A549 (cell line): ENCODE measurements at regions not wholly inside any gene's neighbourhood (a gene's known extent, or its start where the extent isn't known, plus 50 kb on each side); places are given as distances from the start of the nearest gene placed in this dataset.
A peak's percentile ranks its signal among the peaks of the same experiment; 100 is the strongest.

Experiments used
- ATAC-seq, 2 experiments: fragments of 200-7000 bp in 1 of 2; fragments of >200 bp in 1 of 2; cut with Nextera tagmentation in 1 of 2; cut with Tn5 transposase in 1 of 2; 3 replicates each; pipeline versions ENCODE4 v1.8.0 to v1.9.1; 2018 to 2020; ENCODE audit warnings: mild to moderate bottlenecking in 1 of 2, moderate library complexity in 1 of 2
- CTCF ChIA-PET: fragments of 300-600 bp; sonication (Branson Sonifier 250); formaldehyde crosslinking; extraction: SDS; loops from one replicate; lab custom pipeline; 2021; ENCODE audit warnings: antibody characterized with exemption, inconsistent platforms; lab: Yijun Ruan, JAX
- POLR2A ChIA-PET: fragments of 350-600 bp; formaldehyde crosslinking; extraction: SDS; loops from one replicate; lab custom pipeline; 2021; ENCODE audit warnings: antibody characterized with exemption, inconsistent platforms; lab: Yijun Ruan, JAX
- DNase-seq, 2 experiments: peaks; one replicate each; pipeline versions ENCODE4 v3.0.0 to v3.0.0-alpha.2; 2011 to 2016; ENCODE audit warnings: low read depth in 1 of 2, low spot score in 1 of 2
- FAIRE-seq: peaks from 2 replicates; lab custom pipeline; 2011; peaks lifted over from hg19 to GRCh38; lab: Jason Lieb, UNC
- H3K27ac ChIP-seq, 2 experiments: fragments of >200 bp; sonication (Bioruptor Twin); formaldehyde crosslinking; 3 replicates each; pipeline ENCODE4 v1.5.1; 2016 to 2017
- H3K4me1 ChIP-seq: fragments of >200 bp; sonication (Bioruptor Twin); formaldehyde crosslinking; 3 replicates; pipeline ENCODE4 v1.6.1; 2016
- H3K4me2 ChIP-seq: fragments of >200 bp; sonication (Bioruptor Twin); formaldehyde crosslinking; 3 replicates; pipeline ENCODE4 v1.6.1; 2016
- H3K4me3 ChIP-seq: fragments of >200 bp; sonication (Bioruptor Twin); formaldehyde crosslinking; 3 replicates; pipeline ENCODE4 v1.5.1; 2016
- H3K9me3 ChIP-seq: fragments of >200 bp; sonication (Bioruptor Twin); formaldehyde crosslinking; 3 replicates; pipeline ENCODE4 v1.6.1; 2016
- BHLHE40 ChIP-seq: IDR thresholded peaks from 2 replicates; pipeline ENCODE4 v1.6.1; 2012; ENCODE audit warnings: low read depth, low read length, inconsistent platforms
- CBX2 ChIP-seq: fragments of 200-600 bp; sonication (generic); IDR thresholded peaks from 2 replicates; pipeline ENCODE4 v1.6.1; 2016; ENCODE audit warnings: low read depth, mild to moderate bottlenecking, borderline replicate concordance
- CBX8 ChIP-seq: fragments of 200-600 bp; sonication (generic); IDR thresholded peaks from 2 replicates; pipeline ENCODE4 v1.6.1; 2016
- CEBPB ChIP-seq, 2 experiments: fragments of >200 bp in 1 of 2; sonication (Bioruptor Twin) in 1 of 2; formaldehyde crosslinking in 1 of 2; IDR thresholded peaks; 2 replicates each; pipeline ENCODE4 v1.6.1; 2012 to 2016
- EHF ChIP-seq: fragments of 250-450 bp; sonication (Bioruptor Pico); IDR thresholded peaks from 2 replicates; pipeline ENCODE4 v1.5.0; 2020; ENCODE audit warnings: mild to moderate bottlenecking
- EP300 ChIP-seq, 2 experiments: fragments of >200 bp; sonication (Bioruptor Twin); formaldehyde crosslinking; IDR thresholded peaks; 2 replicates in 1 of 2; 3 replicates in 1 of 2; pipeline ENCODE4 v1.6.1; 2016 to 2017
- FOSB ChIP-seq: fragments of 250-450 bp; sonication (Bioruptor Pico); IDR thresholded peaks from 2 replicates; pipeline ENCODE4 v1.5.0; 2020; ENCODE audit warnings: mild to moderate bottlenecking, moderate library complexity
- FOSL2 ChIP-seq, 2 experiments: fragments of 450-650 bp in 1 of 2; fragments of >200 bp in 1 of 2; sonication (Bioruptor Twin) in 1 of 2; formaldehyde crosslinking; IDR thresholded peaks; 2 replicates each; pipeline versions ENCODE4 v1.5.0 to v1.6.1; 2016 to 2020; ENCODE audit warnings: mild to moderate bottlenecking in 1 of 2, moderate library complexity in 1 of 2
- HDAC2 ChIP-seq: fragments of 200-600 bp; sonication (generic); IDR thresholded peaks from 2 replicates; pipeline ENCODE4 v1.6.1; 2016
- HOXA7 ChIP-seq: fragments of 250-450 bp; sonication (Bioruptor Pico); IDR thresholded peaks from 2 replicates; pipeline ENCODE4 v1.5.0; 2020; ENCODE audit warnings: mild to moderate bottlenecking, moderate library complexity
- HOXB13 ChIP-seq: fragments of 250-450 bp; sonication (Bioruptor Pico); IDR thresholded peaks from 2 replicates; pipeline ENCODE4 v1.5.0; 2020; ENCODE audit warnings: low read depth, mild to moderate bottlenecking, moderate library complexity
- JUN ChIP-seq, 2 experiments: fragments of >200 bp; sonication (Bioruptor Twin); formaldehyde crosslinking; IDR thresholded peaks; 2 replicates in 1 of 2; 3 replicates in 1 of 2; pipeline ENCODE4 v1.6.1; 2016 to 2017
- KDM1A ChIP-seq: fragments of 200-600 bp; sonication (generic); IDR thresholded peaks from 2 replicates; pipeline ENCODE4 v1.6.1; 2016; ENCODE audit warnings: low read depth, mild to moderate bottlenecking
- MYC ChIP-seq: IDR thresholded peaks from 2 replicates; pipeline ENCODE4 v1.6.1; 2012; ENCODE audit warnings: mild to moderate bottlenecking, inconsistent platforms, low read length, improper control_type of control experiment, borderline replicate concordance
- NFE2L2 ChIP-seq: fragments of 150-350 bp; conservative IDR thresholded peaks from 2 replicates; pipeline ENCODE4 v1.6.1; 2014; ENCODE audit warnings: low read length
- NR3C1 ChIP-seq: fragments of >200 bp; sonication (Bioruptor Twin); formaldehyde crosslinking; IDR thresholded peaks from 3 replicates; pipeline ENCODE4 v1.6.1; 2017
- POLR2AphosphoS2 ChIP-seq: conservative IDR thresholded peaks from 2 replicates; pipeline ENCODE4 v1.6.1; 2012; ENCODE audit warnings: low read length, improper control_type of control experiment, inconsistent platforms
- RARB ChIP-seq: fragments of 250-450 bp; sonication (Bioruptor Pico); IDR thresholded peaks from 2 replicates; pipeline ENCODE4 v1.8.0; 2021; ENCODE audit warnings: mild to moderate bottlenecking, moderate library complexity
- RCOR1 ChIP-seq: fragments of 150-350 bp; IDR thresholded peaks from 2 replicates; pipeline ENCODE4 v1.6.1; 2014; ENCODE audit warnings: antibody characterized with exemption, low read length, low read depth
- REST ChIP-seq: fragments of 200-600 bp; sonication (generic); IDR thresholded peaks from 2 replicates; pipeline ENCODE4 v1.6.1; 2016; ENCODE audit warnings: antibody characterized with exemption, mild to moderate bottlenecking, moderate library complexity
- RFX5 ChIP-seq: fragments of 450-650 bp; IDR thresholded peaks from 2 replicates; pipeline ENCODE4 v1.7.1; 2014; ENCODE audit warnings: antibody characterized with exemption, mild to moderate bottlenecking, moderate library complexity
- RNF2 ChIP-seq: fragments of 200-600 bp; sonication (generic); IDR thresholded peaks from 2 replicates; pipeline ENCODE4 v1.6.1; 2016; ENCODE audit warnings: low read depth, mild to moderate bottlenecking, antibody characterized with exemption, moderate library complexity, borderline replicate concordance
- SMC3 ChIP-seq: fragments of >200 bp; sonication (Bioruptor Twin); formaldehyde crosslinking; IDR thresholded peaks from 3 replicates; pipeline ENCODE4 v1.6.1; 2018; ENCODE audit warnings: inconsistent platforms
- TP53 ChIP-seq: fragments of 250-450 bp; sonication (Bioruptor Pico); IDR thresholded peaks from 2 replicates; pipeline ENCODE4 v1.5.0; 2021; ENCODE audit warnings: mild to moderate bottlenecking, moderate library complexity
- ZC3H11A ChIP-seq: fragments of 450-650 bp; IDR thresholded peaks from 2 replicates; pipeline ENCODE4 v1.6.1; 2014; ENCODE audit warnings: antibody characterized with exemption, mild to moderate bottlenecking
- ZSCAN20 ChIP-seq: fragments of 250-450 bp; sonication (Bioruptor Pico); IDR thresholded peaks from 2 replicates; pipeline ENCODE4 v1.8.0; 2022; ENCODE audit warnings: mild to moderate bottlenecking, moderate library complexity
- WGBS: methylation state at CpG from one replicate; pipeline ENCODE4 v1.1.6; 2017; ENCODE audit errors: missing lambda C conversion rate; 5-methylcytosine and 5-hydroxymethylcytosine counted together
- TF ChIP-seq, protein P1 (sequence below): fragments of 250-450 bp; sonication (Bioruptor Pico); IDR thresholded peaks from 2 replicates; pipeline ENCODE4 v1.5.0; 2021; ENCODE audit warnings: mild to moderate bottlenecking, moderate library complexity, borderline replicate concordance
- TF ChIP-seq, protein P2 (sequence below): fragments of >200 bp; sonication (Bioruptor Twin); formaldehyde crosslinking; IDR thresholded peaks from 3 replicates; pipeline ENCODE4 v1.5.1; 2016
- TF ChIP-seq, protein P3 (sequence below): fragments of 450-650 bp; IDR thresholded peaks from 2 replicates; pipeline ENCODE4 v1.6.1; 2014; ENCODE audit warnings: antibody characterized with exemption

- Histone ChIP-seq H3K9me3 (no peaks in the 10 kb centered on the region), H3K4me3 (no peak overlapping the region), H3K4me2 (peak overlapping the region; percentile 17; the same call in 1 of the 3 replicates), H3K27ac (no peak overlapping the region), H3K4me1 (peaks cover 8% of the 10 kb centered on the region; the same call in 2 of the 3 replicates)
- no peak for TF ChIP-seq HOXB13
- no peak for TF ChIP-seq EP300 (IDR thresholded peaks at IDR 0.05)
- TF ChIP-seq RCOR1 = no peak
- no peak for TF ChIP-seq TP53
- TF ChIP-seq, protein P1, sequence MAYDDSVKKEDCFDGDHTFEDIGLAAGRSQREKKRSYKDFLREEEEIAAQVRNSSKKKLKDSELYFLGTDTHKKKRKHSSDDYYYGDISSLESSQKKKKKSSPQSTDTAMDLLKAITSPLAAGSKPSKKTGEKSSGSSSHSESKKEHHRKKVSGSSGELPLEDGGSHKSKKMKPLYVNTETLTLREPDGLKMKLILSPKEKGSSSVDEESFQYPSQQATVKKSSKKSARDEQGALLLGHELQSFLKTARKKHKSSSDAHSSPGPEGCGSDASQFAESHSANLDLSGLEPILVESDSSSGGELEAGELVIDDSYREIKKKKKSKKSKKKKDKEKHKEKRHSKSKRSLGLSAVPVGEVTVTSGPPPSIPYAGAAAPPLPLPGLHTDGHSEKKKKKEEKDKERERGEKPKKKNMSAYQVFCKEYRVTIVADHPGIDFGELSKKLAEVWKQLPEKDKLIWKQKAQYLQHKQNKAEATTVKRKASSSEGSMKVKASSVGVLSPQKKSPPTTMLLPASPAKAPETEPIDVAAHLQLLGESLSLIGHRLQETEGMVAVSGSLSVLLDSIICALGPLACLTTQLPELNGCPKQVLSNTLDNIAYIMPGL (CRISPR knock-in tag) = no peak
- no peak for TF ChIP-seq BHLHE40
- TF ChIP-seq JUN (IDR thresholded peaks at IDR 0.05) = no peak
- TF ChIP-seq RARB (CRISPR knock-in tag) = no peak
- no peak for TF ChIP-seq NFE2L2
- TF ChIP-seq CBX8 = no peak
- no peak for TF ChIP-seq REST
- TF ChIP-seq FOSB (CRISPR knock-in tag) = no peak
- TF ChIP-seq, protein P2, sequence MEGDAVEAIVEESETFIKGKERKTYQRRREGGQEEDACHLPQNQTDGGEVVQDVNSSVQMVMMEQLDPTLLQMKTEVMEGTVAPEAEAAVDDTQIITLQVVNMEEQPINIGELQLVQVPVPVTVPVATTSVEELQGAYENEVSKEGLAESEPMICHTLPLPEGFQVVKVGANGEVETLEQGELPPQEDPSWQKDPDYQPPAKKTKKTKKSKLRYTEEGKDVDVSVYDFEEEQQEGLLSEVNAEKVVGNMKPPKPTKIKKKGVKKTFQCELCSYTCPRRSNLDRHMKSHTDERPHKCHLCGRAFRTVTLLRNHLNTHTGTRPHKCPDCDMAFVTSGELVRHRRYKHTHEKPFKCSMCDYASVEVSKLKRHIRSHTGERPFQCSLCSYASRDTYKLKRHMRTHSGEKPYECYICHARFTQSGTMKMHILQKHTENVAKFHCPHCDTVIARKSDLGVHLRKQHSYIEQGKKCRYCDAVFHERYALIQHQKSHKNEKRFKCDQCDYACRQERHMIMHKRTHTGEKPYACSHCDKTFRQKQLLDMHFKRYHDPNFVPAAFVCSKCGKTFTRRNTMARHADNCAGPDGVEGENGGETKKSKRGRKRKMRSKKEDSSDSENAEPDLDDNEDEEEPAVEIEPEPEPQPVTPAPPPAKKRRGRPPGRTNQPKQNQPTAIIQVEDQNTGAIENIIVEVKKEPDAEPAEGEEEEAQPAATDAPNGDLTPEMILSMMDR = no peak
- TF ChIP-seq HDAC2 = no peak
- TF ChIP-seq ZC3H11A = no peak
- TF ChIP-seq ZSCAN20 (CRISPR knock-in tag) = no peak
- TF ChIP-seq CEBPB (IDR thresholded peaks at IDR 0.05) = no peak
- no peak for TF ChIP-seq SMC3
- no peak for TF ChIP-seq KDM1A
- ATAC-seq = no peak
- no peak for DNase-seq
- ChIA-PET POLR2A (no interaction called here), CTCF (no interaction called here)
- no peak for FAIRE-seq
- 48% methylated on average over 3 of the region's 3 CpGs for WGBS
Observed at GRCh38 chr6:139882977-139883728, 508.7 kb upstream of the CITED2 start.

- H3K9me3 ChIP-seq = no peaks in the 10 kb centered on the region
- CTCF ChIA-PET = interaction anchor here (0.8 to 1.1 kb wide), 2 partner anchors 10 to 41 kb away, joined by 4 to 5 read pairs; no protein-coding TSS in a partner anchor
- POLR2A ChIA-PET = no interaction called here
- no peak for TF ChIP-seq CEBPB (IDR thresholded peaks at IDR 0.05)
- no peak for TF ChIP-seq NFE2L2
- TF ChIP-seq TP53 = no peak
- TF ChIP-seq FOSL2 (IDR thresholded peaks at IDR 0.05) = no peak
- TF ChIP-seq FOSL2 (CRISPR knock-in tag; IDR thresholded peaks at IDR 0.05) = no peak
- TF ChIP-seq HOXA7 = no peak
- no peak for TF ChIP-seq EP300 (IDR thresholded peaks at IDR 0.05)
- TF ChIP-seq RFX5 = no peak
- no peak for TF ChIP-seq ZSCAN20 (CRISPR knock-in tag)
- no peak for TF ChIP-seq EHF (CRISPR knock-in tag)
- TF ChIP-seq ZC3H11A = no peak
- TF ChIP-seq NR3C1 = no peak
- no peak for TF ChIP-seq KDM1A
- no peak for TF ChIP-seq POLR2AphosphoS2
- no peak for TF ChIP-seq MYC
- TF ChIP-seq CBX2 = no peak
- TF ChIP-seq RNF2 = no peak
- TF ChIP-seq, protein P3, sequence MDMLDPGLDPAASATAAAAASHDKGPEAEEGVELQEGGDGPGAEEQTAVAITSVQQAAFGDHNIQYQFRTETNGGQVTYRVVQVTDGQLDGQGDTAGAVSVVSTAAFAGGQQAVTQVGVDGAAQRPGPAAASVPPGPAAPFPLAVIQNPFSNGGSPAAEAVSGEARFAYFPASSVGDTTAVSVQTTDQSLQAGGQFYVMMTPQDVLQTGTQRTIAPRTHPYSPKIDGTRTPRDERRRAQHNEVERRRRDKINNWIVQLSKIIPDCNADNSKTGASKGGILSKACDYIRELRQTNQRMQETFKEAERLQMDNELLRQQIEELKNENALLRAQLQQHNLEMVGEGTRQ = no peak
- DNase-seq = no peak
- H3K4me3 ChIP-seq = no peak overlapping the region
- WGBS = 76% methylated on average over 6 of the region's 6 CpGs
- peaks cover 8% of the 10 kb centered on the region; the same call in 2 of the 3 replicates for H3K4me1 ChIP-seq
- no peak overlapping the region for H3K4me2 ChIP-seq
- peak overlapping the region in 1 of 2 experiments; percentile 45; a peak in 1 of 6 replicates for H3K27ac ChIP-seq
- no peak for FAIRE-seq
- ATAC-seq = no peak
Observed at GRCh38 chr6:139882234-139882633, 507.8 kb upstream of the CITED2 start.
